MCF 10A (cell line): ENCODE measurements at regions not wholly inside any gene's neighbourhood (a gene's known extent, or its start where the extent isn't known, plus 50 kb on each side); places are given as distances from the start of the nearest gene placed in this dataset.

ENCODE experiments used
- BruUV-seq: library from RNA; stranded (reverse); fragments of 400-500 nt; replicated peaks from 2 replicates; lab custom pipeline; 2021; lab: Mats Ljungman, UMichigan
- CTCF ChIA-PET: fragments of 300-600 bp; sonication (Branson Sonifier 250); formaldehyde crosslinking; extraction: SDS; loops from one replicate; lab custom pipeline; 2021; ENCODE audit warnings: antibody characterized with exemption, inconsistent platforms; lab: Yijun Ruan, JAX
- POLR2A ChIA-PET: fragments of 300-600, 350-650 bp; sonication (Branson Sonifier 250); formaldehyde crosslinking; extraction: SDS; loops from one replicate; lab custom pipeline; 2020; ENCODE audit warnings: antibody characterized with exemption, inconsistent platforms; lab: Yijun Ruan, JAX
- DNase-seq: peaks from one replicate; pipeline ENCODE4 v3.0.0-alpha.2; 2018; ENCODE audit not compliant: unreplicated experiment
- H3K27ac Mint-ChIP-seq: one replicate; pipeline ENCODE4 v1.8.0; 2022; ENCODE audit warnings: mild to moderate bottlenecking, low read depth, mixed read lengths; ENCODE audit not compliant: unreplicated experiment
- H3K27me3 Mint-ChIP-seq: one replicate; pipeline ENCODE4 v1.8.0; 2022; ENCODE audit warnings: mixed read lengths; ENCODE audit not compliant: insufficient read depth, unreplicated experiment
- H3K36me3 Mint-ChIP-seq: one replicate; pipeline ENCODE4 v1.8.0; 2022; ENCODE audit warnings: mild to moderate bottlenecking, moderate library complexity, mixed read lengths; ENCODE audit not compliant: insufficient read depth, unreplicated experiment
- H3K4me1 Mint-ChIP-seq: one replicate; pipeline ENCODE4 v1.8.0; 2022; ENCODE audit warnings: mixed read lengths; ENCODE audit not compliant: insufficient read depth, unreplicated experiment
- H3K4me3 Mint-ChIP-seq: one replicate; pipeline ENCODE4 v1.8.0; 2022; ENCODE audit warnings: mild to moderate bottlenecking, moderate library complexity, mixed read lengths; ENCODE audit not compliant: unreplicated experiment
- H3K9me3 Mint-ChIP-seq: one replicate; pipeline ENCODE4 v1.8.0; 2022; ENCODE audit warnings: mixed read lengths; ENCODE audit not compliant: unreplicated experiment
- CTCF ChIP-seq: fragments of 200-600 bp; IDR thresholded peaks from one replicate; pipeline ENCODE4 v1.8.0; 2022; ENCODE audit warnings: antibody characterized with exemption, mild to moderate bottlenecking; ENCODE audit not compliant: unreplicated experiment
- intact Hi-C: fragments of 100-400 bp; cut with micrococcal nuclease; formaldehyde crosslinking; loops from 2 replicates; pipeline ENCODE4 v1.14.1; 2022

- no peak for TF ChIP-seq CTCF
- no peak overlapping the region for H3K27ac Mint-ChIP-seq
- ChIA-PET CTCF (interaction anchor here (0.6 to 0.8 kb wide), 3 partner anchors 8 to 158 kb away, joined by 3 read pairs; no protein-coding TSS in a partner anchor), POLR2A (no interaction called here)
- H3K36me3 Mint-ChIP-seq, result no peaks in the 10 kb centered on the region
- BruUV-seq, result no TSS peak
- no peak overlapping the region for H3K4me3 Mint-ChIP-seq
- H3K4me1 Mint-ChIP-seq, result no peaks in the 10 kb centered on the region
- H3K27me3 Mint-ChIP-seq, result peaks cover 97% of the 10 kb centered on the region
- H3K9me3 Mint-ChIP-seq, result no peaks in the 10 kb centered on the region
- no peak for DNase-seq
- intact Hi-C loops, result no loop called here
Measured at GRCh38 chr7:25553580-25554291, 325.4 kb upstream of the NPVF start.

DNA sequence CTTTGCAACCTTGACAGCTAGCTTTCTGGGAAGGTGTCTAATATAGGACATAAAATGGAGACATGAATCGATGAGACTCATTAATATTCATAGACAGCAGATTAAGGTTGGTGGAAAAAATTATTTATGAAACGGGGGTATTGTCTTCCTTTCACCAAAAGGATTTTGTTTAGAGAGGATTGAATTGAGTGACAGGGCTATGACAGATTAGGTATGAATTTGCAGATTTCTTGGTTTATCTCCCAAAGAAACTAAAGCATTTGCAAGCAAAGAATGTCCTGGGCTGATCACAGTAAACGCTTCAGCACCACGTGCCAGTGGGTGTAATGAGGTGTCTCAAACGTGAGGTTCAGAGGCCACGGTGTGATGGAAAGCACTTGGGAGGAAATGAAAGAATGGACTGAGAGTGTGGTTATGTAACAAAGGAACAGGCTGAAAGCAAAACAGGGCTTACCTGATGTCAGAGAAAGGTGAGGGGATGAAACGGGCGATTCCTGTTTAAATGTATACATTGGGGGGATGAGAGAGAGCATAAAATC is 329.2 kb upstream of the NPVF start:
- CTCF ChIA-PET, result interaction anchor here (10.8 kb wide), 1 partner anchor 165 kb away, joined by 173 read pairs; no protein-coding TSS in a partner anchor
- H3K27ac Mint-ChIP-seq, result no peak overlapping the region
- intact Hi-C loops, result no loop called here

GRCh38 chr7:25557930-25558329 is 329.6 kb upstream of the NPVF start:
- no TSS peak for BruUV-seq
- TF ChIP-seq CTCF, result no peak
- peaks cover 100% of the 10 kb centered on the region for H3K27me3 Mint-ChIP-seq

More for the DNA sequence above, 329.2 kb upstream of the NPVF start:
- no TSS peak for BruUV-seq
- no peaks in the 10 kb centered on the region for H3K4me1 Mint-ChIP-seq
- no peak for DNase-seq
- POLR2A ChIA-PET, result no interaction called here
- H3K36me3 Mint-ChIP-seq, result no peaks in the 10 kb centered on the region
- H3K4me3 Mint-ChIP-seq, result no peak overlapping the region
- H3K27me3 Mint-ChIP-seq, result peaks cover 100% of the 10 kb centered on the region
- no peak for TF ChIP-seq CTCF
- H3K9me3 Mint-ChIP-seq, result no peaks in the 10 kb centered on the region

GRCh38 chr7:25558605-25559004 is 330.3 kb upstream of the NPVF start:
- no peak for TF ChIP-seq CTCF
- no peak for DNase-seq
- BruUV-seq, result no TSS peak
- Mint-ChIP-seq H3K4me1 (no peaks in the 10 kb centered on the region), H3K9me3 (no peaks in the 10 kb centered on the region), H3K36me3 (no peaks in the 10 kb centered on the region), H3K4me3 (no peak overlapping the region), H3K27ac (no peak overlapping the region), H3K27me3 (peaks cover 100% of the 10 kb centered on the region)
- intact Hi-C loops, result no loop called here
- ChIA-PET CTCF (interaction anchor here (10.8 kb wide), 1 partner anchor 166 kb away, joined by 173 read pairs; no protein-coding TSS in a partner anchor), POLR2A (no interaction called here)

More at GRCh38 chr7:25557930-25558329, 329.6 kb upstream of the NPVF start:
- POLR2A ChIA-PET, result no interaction called here
- H3K27ac Mint-ChIP-seq, result no peak overlapping the region
- intact Hi-C loops, result no loop called here
- DNase-seq, result no peak
- no peaks in the 10 kb centered on the region for H3K4me1 Mint-ChIP-seq
- H3K4me3 Mint-ChIP-seq, result no peak overlapping the region
- no peaks in the 10 kb centered on the region for H3K9me3 Mint-ChIP-seq
- H3K36me3 Mint-ChIP-seq, result no peaks in the 10 kb centered on the region
- CTCF ChIA-PET, result interaction anchor here (10.8 kb wide), 1 partner anchor 166 kb away, joined by 173 read pairs; no protein-coding TSS in a partner anchor
